ENCODE measurements at regions not wholly inside any gene's neighbourhood (a gene's known extent, or its start where the extent isn't known, plus 50 kb on each side); places are given as distances from the start of the nearest gene placed in this dataset.
"Not testable (repeated sequence)": the region's sequence is repeated elsewhere in the genome, so short reads cannot be mapped to it uniquely, and the experiment has no call there.

DNA sequence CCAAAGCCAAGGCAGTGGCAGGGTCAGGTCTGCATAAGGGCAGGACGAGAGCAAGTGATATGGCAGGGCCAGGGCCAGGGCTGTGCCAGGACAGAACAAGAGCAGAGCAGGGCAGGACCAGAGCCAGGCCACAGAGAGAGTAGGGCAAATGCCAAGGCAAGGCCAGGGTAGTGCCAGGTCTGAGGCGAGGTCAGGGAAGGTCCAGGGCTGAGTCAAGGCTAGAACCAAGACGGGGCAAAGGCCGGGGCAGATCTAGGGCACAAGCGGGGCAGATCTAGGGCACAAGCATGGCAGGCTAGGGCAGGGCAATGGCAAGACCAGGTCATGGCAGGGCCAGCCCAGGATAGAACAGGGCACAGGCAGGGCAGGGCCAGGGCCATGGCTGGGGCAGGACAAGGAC, 282.0 kb upstream of the POTEB2 start:
- TF ChIP-seq, protein P1, sequence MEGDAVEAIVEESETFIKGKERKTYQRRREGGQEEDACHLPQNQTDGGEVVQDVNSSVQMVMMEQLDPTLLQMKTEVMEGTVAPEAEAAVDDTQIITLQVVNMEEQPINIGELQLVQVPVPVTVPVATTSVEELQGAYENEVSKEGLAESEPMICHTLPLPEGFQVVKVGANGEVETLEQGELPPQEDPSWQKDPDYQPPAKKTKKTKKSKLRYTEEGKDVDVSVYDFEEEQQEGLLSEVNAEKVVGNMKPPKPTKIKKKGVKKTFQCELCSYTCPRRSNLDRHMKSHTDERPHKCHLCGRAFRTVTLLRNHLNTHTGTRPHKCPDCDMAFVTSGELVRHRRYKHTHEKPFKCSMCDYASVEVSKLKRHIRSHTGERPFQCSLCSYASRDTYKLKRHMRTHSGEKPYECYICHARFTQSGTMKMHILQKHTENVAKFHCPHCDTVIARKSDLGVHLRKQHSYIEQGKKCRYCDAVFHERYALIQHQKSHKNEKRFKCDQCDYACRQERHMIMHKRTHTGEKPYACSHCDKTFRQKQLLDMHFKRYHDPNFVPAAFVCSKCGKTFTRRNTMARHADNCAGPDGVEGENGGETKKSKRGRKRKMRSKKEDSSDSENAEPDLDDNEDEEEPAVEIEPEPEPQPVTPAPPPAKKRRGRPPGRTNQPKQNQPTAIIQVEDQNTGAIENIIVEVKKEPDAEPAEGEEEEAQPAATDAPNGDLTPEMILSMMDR (IDR thresholded peaks at IDR 0.05; ENCODE audit: low read depth, low read length) = not testable (repeated sequence)
- not testable (repeated sequence) for TF ChIP-seq POLR2A (IDR thresholded peaks at IDR 0.05; ENCODE audit: extremely low read depth, insufficient read length); MYC (IDR thresholded peaks at IDR 0.05; ENCODE audit: low read depth, low read length); MAX (IDR thresholded peaks at IDR 0.05; ENCODE audit: low read depth, low read length)
